Panc1 (cell line): ENCODE measurements at regions not wholly inside any gene's neighbourhood (a gene's known extent, or its start where the extent isn't known, plus 50 kb on each side); places are given as distances from the start of the nearest gene placed in this dataset.

Experiments
- ATAC-seq: fragments of 200-7000 bp; cut with Tn5 transposase; 2 replicates; pipeline ENCODE4 v1.9.1; 2020; ENCODE audit warnings: mild to moderate bottlenecking, moderate library complexity
- BruUV-seq: library from RNA; stranded (reverse); fragments of 400-500 nt; replicated peaks from 2 replicates; lab custom pipeline; 2021; lab: Mats Ljungman, UMichigan
- CTCF ChIA-PET: fragments of 300-600 bp; sonication (Branson Sonifier 250); formaldehyde crosslinking; loops from one replicate; lab custom pipeline; 2022; ENCODE audit warnings: antibody characterized with exemption; lab: Charles Lee
- POLR2A ChIA-PET: fragments of 300-600 bp; sonication (Branson Sonifier 250); formaldehyde crosslinking; loops from one replicate; lab custom pipeline; 2022; ENCODE audit warnings: antibody characterized with exemption; lab: Charles Lee
- DNase-seq: peaks from one replicate; pipeline ENCODE4 v3.0.0-alpha.2; 2010; ENCODE audit warnings: low read depth, low spot score
- H3K27ac ChIP-seq: 2 replicates; pipeline ENCODE4 v1.5.1; 2011; ENCODE audit warnings: mild to moderate bottlenecking, low read length, inconsistent platforms
- H3K27me3 ChIP-seq: fragments of 200-500 bp; sonication (Bioruptor generic); 2 replicates; pipeline ENCODE4 v1.6.0; 2014; ENCODE audit warnings: low read length, inconsistent platforms; ENCODE audit not compliant: control insufficient read depth, insufficient read depth
- H3K36me3 ChIP-seq: fragments of 200-500 bp; sonication (Bioruptor generic); 2 replicates; pipeline ENCODE4 v1.5.1; 2014; ENCODE audit warnings: inconsistent platforms, mild to moderate bottlenecking, low read length, moderate library complexity; ENCODE audit not compliant: control insufficient read depth, insufficient read depth
- H3K4me1 ChIP-seq: 2 replicates; pipeline ENCODE4 v1.5.1; 2011; ENCODE audit warnings: inconsistent platforms, mild to moderate bottlenecking, low read length, moderate library complexity; ENCODE audit not compliant: control insufficient read depth, insufficient read depth
- H3K4me3 ChIP-seq, 2 experiments: 2 replicates each; pipeline ENCODE4 v1.5.1; 2011 to 2012; ENCODE audit warnings: low read depth in 2 of 2, low read length in 2 of 2, mild to moderate bottlenecking in 2 of 2, inconsistent platforms in 1 of 2, moderate library complexity in 1 of 2
- H3K9me3 ChIP-seq: fragments of 200-500 bp; sonication (Bioruptor generic); 2 replicates; pipeline ENCODE4 v1.5.1; 2014; ENCODE audit warnings: low read depth, mild to moderate bottlenecking, inconsistent platforms, low read length, moderate library complexity; ENCODE audit not compliant: control insufficient read depth, insufficient read depth
- CTCF ChIP-seq: fragments of 450-650 bp; IDR thresholded peaks from 2 replicates; pipeline ENCODE4 v1.5.1; 2017; ENCODE audit warnings: mild to moderate bottlenecking
- POLR2AphosphoS5 ChIP-seq: IDR thresholded peaks from 2 replicates; pipeline ENCODE4 v1.6.1; 2012; ENCODE audit warnings: mild to moderate bottlenecking, low read depth, low read length, moderate library complexity
- REST ChIP-seq, 2 experiments: IDR thresholded peaks; 2 replicates each; pipeline ENCODE4 v1.6.1; 2011 to 2012; ENCODE audit warnings: low read depth in 2 of 2, control low read depth in 1 of 2, low read length in 1 of 2, mild to moderate bottlenecking in 1 of 2, moderate library complexity in 1 of 2; ENCODE audit not compliant: insufficient read depth in 1 of 2
- SIN3A ChIP-seq: IDR thresholded peaks from 2 replicates; pipeline ENCODE4 v1.6.1; 2012; ENCODE audit warnings: low read depth, mild to moderate bottlenecking, low read length, moderate library complexity, borderline replicate concordance; ENCODE audit not compliant: insufficient read depth
- TCF7L2 ChIP-seq: IDR thresholded peaks from 2 replicates; pipeline ENCODE4 v1.6.1; 2011; ENCODE audit warnings: mild to moderate bottlenecking, low read depth, low read length, inconsistent platforms
- in situ Hi-C: cut with HindIII; loops from 2 replicates; pipeline ENCODE4 v1.10.0; 2016; ENCODE audit warnings: low sequenced_read_pairs, low pct_unique_long_range_greater_than_20kb
- intact Hi-C: fragments of 100-400 bp; cut with micrococcal nuclease; formaldehyde crosslinking; loops from one replicate; pipeline ENCODE4 v1.10.0; 2022; ENCODE audit not compliant: unreplicated experiment

GRCh38 chr1:58304346-58304975 is 242.1 kb downstream of the OMA1 start:
- Histone ChIP-seq H3K36me3 (no peaks in the 10 kb centered on the region), H3K4me3 (no peak overlapping the region), H3K27ac (no peak overlapping the region), H3K9me3 (no peaks in the 10 kb centered on the region), H3K27me3 (no peaks in the 10 kb centered on the region; the same call in 1 of the 2 replicates), H3K4me1 (no peaks in the 10 kb centered on the region)
- POLR2A ChIA-PET: no interaction called here
- intact Hi-C loops (no loop called here), in situ Hi-C loops (no loop called here)
- ATAC-seq (no peak), DNase-seq (no peak)
- TF ChIP-seq REST (IDR thresholded peaks at IDR 0.05; ENCODE audit: insufficient read depth in 1 of 2, low read depth in 2 of 2, low read length in 1 of 2) (no peak), POLR2AphosphoS5 (no peak)
- CTCF ChIA-PET: no interaction called here
- no TSS peak for BruUV-seq

- in situ Hi-C loops: no loop called here
- ATAC-seq (no peak), DNase-seq (no peak)
- Histone ChIP-seq H3K9me3 (no peaks in the 10 kb centered on the region), H3K4me1 (no peaks in the 10 kb centered on the region), H3K4me3 (no peak overlapping the region), H3K27ac (no peak overlapping the region), H3K27me3 (no peaks in the 10 kb centered on the region; the same call in 1 of the 2 replicates), H3K36me3 (no peaks in the 10 kb centered on the region)
- TF ChIP-seq SIN3A (no peak), REST (IDR thresholded peaks at IDR 0.05; ENCODE audit: insufficient read depth in 1 of 2, low read depth in 2 of 2, low read length in 1 of 2) (no peak), TCF7L2 (no peak), POLR2AphosphoS5 (no peak), CTCF (no peak)
- BruUV-seq: no TSS peak
- ChIA-PET POLR2A (no interaction called here), CTCF (no interaction called here)
- intact Hi-C loops: no loop called here
Measured at GRCh38 chr1:58303841-58304240, 242.7 kb downstream of the OMA1 start.
